Upper lobe of right lung (tissue), 1 donor: ENCODE measurements at regions not wholly inside any gene's neighbourhood (a gene's known extent, or its start where the extent isn't known, plus 50 kb on each side); places are given as distances from the start of the nearest gene placed in this dataset.
A peak's percentile ranks its signal among the peaks of the same experiment; 100 is the strongest.

Source experiments
- ATAC-seq: fragments of 200-7000 bp; cut with Tn5 transposase; one replicate; pipeline ENCODE4 v1.9.1; 2020; ENCODE audit warnings: mild to moderate bottlenecking, moderate library complexity
- DNase-seq: peaks from one replicate; pipeline ENCODE4 v3.0.0-alpha.2; 2020
- H3K27ac ChIP-seq: fragments of 200-600 bp; one replicate; pipeline ENCODE4 v1.8.0; 2022
- H3K27me3 ChIP-seq: fragments of 200-600 bp; one replicate; pipeline ENCODE4 v1.8.0; 2022; ENCODE audit warnings: mild to moderate bottlenecking
- H3K36me3 ChIP-seq: fragments of 200-600 bp; one replicate; pipeline ENCODE4 v1.8.0; 2022
- H3K4me1 ChIP-seq: fragments of 200-600 bp; one replicate; pipeline ENCODE4 v1.8.0; 2022
- H3K4me3 ChIP-seq: fragments of 200-600 bp; one replicate; pipeline ENCODE4 v1.8.0; 2022; ENCODE audit warnings: mild to moderate bottlenecking
- H3K9me3 ChIP-seq: fragments of 200-600 bp; one replicate; pipeline ENCODE4 v1.8.0; 2022
- CTCF ChIP-seq: fragments of 200-600 bp; IDR thresholded peaks from one replicate; pipeline ENCODE4 v1.8.0; 2022; ENCODE audit warnings: antibody characterized with exemption
- intact Hi-C: fragments of 100-400 bp; cut with DNase I; formaldehyde crosslinking; loops from one replicate; pipeline ENCODE4 v1.11.0; 2022
- donor health status: DM: no; HTN: yes; CAD: no; lungs with severe emphysema.

- TF ChIP-seq CTCF, result no peak
- H3K27ac ChIP-seq, result no peak overlapping the region
- DNase-seq (no peak), ATAC-seq (peak; percentile 28)
- no peaks in the 10 kb centered on the region for H3K9me3 ChIP-seq
- H3K4me3 ChIP-seq, result no peak overlapping the region
- no peaks in the 10 kb centered on the region for H3K4me1 ChIP-seq
- H3K27me3 ChIP-seq, result no peaks in the 10 kb centered on the region
- H3K36me3 ChIP-seq, result no peaks in the 10 kb centered on the region
- intact Hi-C loops, result no loop called here
Observed at GRCh38 chr11:122170815-122171475, 54.9 kb upstream of the BLID start.

GRCh38 chr11:122168218-122168617, 52.2 kb upstream of the BLID start:
- TF ChIP-seq CTCF, result no peak
- DNase-seq, result no peak
- Histone ChIP-seq H3K27me3 (no peaks in the 10 kb centered on the region), H3K4me3 (no peak overlapping the region), H3K36me3 (no peaks in the 10 kb centered on the region), H3K9me3 (no peaks in the 10 kb centered on the region), H3K27ac (no peak overlapping the region), H3K4me1 (no peaks in the 10 kb centered on the region)
- intact Hi-C loops, result no loop called here
- no peak for ATAC-seq

GRCh38 chr11:122167100-122167499, 51.1 kb upstream of the BLID start:
- intact Hi-C loops, result no loop called here
- Histone ChIP-seq H3K4me3 (no peak overlapping the region), H3K9me3 (no peaks in the 10 kb centered on the region), H3K36me3 (no peaks in the 10 kb centered on the region), H3K4me1 (no peaks in the 10 kb centered on the region), H3K27me3 (no peaks in the 10 kb centered on the region), H3K27ac (no peak overlapping the region)
- ATAC-seq (peak; percentile 15), DNase-seq (no peak)
- no peak for TF ChIP-seq CTCF

GRCh38 chr11:122165607-122166371, 49.8 kb upstream of the BLID start:
- no peaks in the 10 kb centered on the region for H3K9me3 ChIP-seq
- no peaks in the 10 kb centered on the region for H3K4me1 ChIP-seq
- H3K27ac ChIP-seq, result peak overlapping the region; percentile 34
- H3K4me3 ChIP-seq, result no peak overlapping the region
- H3K36me3 ChIP-seq, result no peaks in the 10 kb centered on the region
- ATAC-seq, result peak; percentile 52
- no peak for DNase-seq
- H3K27me3 ChIP-seq, result no peaks in the 10 kb centered on the region
- no peak for TF ChIP-seq CTCF
- intact Hi-C loops, result no loop called here
